Pancreas (tissue), 10 donors: ENCODE measurements at regions not wholly inside any gene's neighbourhood (a gene's known extent, or its start where the extent isn't known, plus 50 kb on each side); places are given as distances from the start of the nearest gene placed in this dataset.
"Not testable (repeated sequence)": the region's sequence is repeated elsewhere in the genome, so short reads cannot be mapped to it uniquely, and the experiment has no call there.

Source experiments
- ATAC-seq, 4 donors: fragments of 200-7000 bp; cut with Tn5 transposase; one replicate each; pipeline versions ENCODE4 v1.8.0 to v1.9.1; 2020; ENCODE audit warnings: mild to moderate bottlenecking in 4 of 4, moderate library complexity in 4 of 4
- DNase-seq, 6 donors: peaks; one replicate each; pipeline ENCODE4 v3.0.0-alpha.2; 2020
- FAIRE-seq: peaks from 2 replicates; lab custom pipeline; 2012; peaks lifted over from hg19 to GRCh38; lab: Jason Lieb, UNC
- H3K27ac ChIP-seq, 4 donors: fragments of 200-600 bp; sonication (generic); 1 replicate in 3 of 4; 2 replicates in 1 of 4; pipeline versions ENCODE4 v1.5.0 to v1.8.0; 2020
- H3K27me3 ChIP-seq, 4 donors: fragments of 200-600 bp; one replicate each; pipeline ENCODE4 v1.8.0; 2021
- H3K36me3 ChIP-seq, 3 donors: fragments of 200-600 bp; sonication (generic) in 1 of 3; one replicate each; pipeline versions ENCODE4 v1.5.0 to v1.8.0; 2020 to 2021
- H3K4me1 ChIP-seq, 3 donors: fragments of 200-600 bp; one replicate each; pipeline ENCODE4 v1.8.0; 2021
- H3K4me3 ChIP-seq, 4 donors: fragments of 200-600 bp; sonication (generic) in 2 of 4; one replicate each; pipeline versions ENCODE4 v1.5.0 to v1.8.0; 2020 to 2021
- H3K9me3 ChIP-seq, 4 donors: fragments of 200-600 bp; one replicate each; pipeline ENCODE4 v1.8.0; 2021
- WGBS, 2 donors: extraction: QIAGEN DNeasy Blood & Tissue Kit; methylation state at CpG; one replicate each; pipeline ENCODE4 v1.1.7; 2013; 5-methylcytosine and 5-hydroxymethylcytosine counted together
- intact Hi-C, 3 donors: fragments of 100-400 bp; cut with DNase I; formaldehyde crosslinking; loops; one replicate each; pipeline versions ENCODE4 v1.11.1 to v1.14.2; 2022
- TF ChIP-seq, protein P1 (sequence below), 4 donors: fragments of 200-600 bp; sonication (generic) in 3 of 4; IDR thresholded peaks; one replicate each; pipeline versions ENCODE4 v1.5.0 to v1.8.0; 2021; ENCODE audit warnings: antibody characterized with exemption in 4 of 4
- donor health status: healthy with polysubstance abuse.
- donor health status: DM: no; HTN: no; CAD: no; lungs with moderate emphysema.
- donor health status: DM: no; HTN: no; CAD: no.
- donor health status: control.
- donor health status: control.
- donor health status: Bipolar disorder and iron deficiency.
- donor health status: DM: yes; HTN: yes; CAD: no.
- donor health status: DM: no; HTN: no; CAD: no.
- donor health status: DM: no; HTN: no; CAD: no.
- donor health status: DM: yes; HTN: yes; CAD: no.

GRCh38 chr10:16242446-16242845 is 194.4 kb upstream of the PTER start:
- no peaks in the 10 kb centered on the region for H3K27me3 ChIP-seq
- no peaks in the 10 kb centered on the region for H3K9me3 ChIP-seq
- no peaks in the 10 kb centered on the region for H3K4me1 ChIP-seq
- H3K27ac ChIP-seq: no peak overlapping the region
- H3K4me3 ChIP-seq: no peak overlapping the region
- no peaks in the 10 kb centered on the region for H3K36me3 ChIP-seq
- TF ChIP-seq, protein P1, sequence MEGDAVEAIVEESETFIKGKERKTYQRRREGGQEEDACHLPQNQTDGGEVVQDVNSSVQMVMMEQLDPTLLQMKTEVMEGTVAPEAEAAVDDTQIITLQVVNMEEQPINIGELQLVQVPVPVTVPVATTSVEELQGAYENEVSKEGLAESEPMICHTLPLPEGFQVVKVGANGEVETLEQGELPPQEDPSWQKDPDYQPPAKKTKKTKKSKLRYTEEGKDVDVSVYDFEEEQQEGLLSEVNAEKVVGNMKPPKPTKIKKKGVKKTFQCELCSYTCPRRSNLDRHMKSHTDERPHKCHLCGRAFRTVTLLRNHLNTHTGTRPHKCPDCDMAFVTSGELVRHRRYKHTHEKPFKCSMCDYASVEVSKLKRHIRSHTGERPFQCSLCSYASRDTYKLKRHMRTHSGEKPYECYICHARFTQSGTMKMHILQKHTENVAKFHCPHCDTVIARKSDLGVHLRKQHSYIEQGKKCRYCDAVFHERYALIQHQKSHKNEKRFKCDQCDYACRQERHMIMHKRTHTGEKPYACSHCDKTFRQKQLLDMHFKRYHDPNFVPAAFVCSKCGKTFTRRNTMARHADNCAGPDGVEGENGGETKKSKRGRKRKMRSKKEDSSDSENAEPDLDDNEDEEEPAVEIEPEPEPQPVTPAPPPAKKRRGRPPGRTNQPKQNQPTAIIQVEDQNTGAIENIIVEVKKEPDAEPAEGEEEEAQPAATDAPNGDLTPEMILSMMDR (IDR thresholded peaks at IDR 0.05): no peak
- intact Hi-C loops: no loop called here
- ATAC-seq (no peak), FAIRE-seq (no peak), DNase-seq (no peak)
- WGBS, 2 donors: 71 to 80% methylated on average over 3 of the region's 3 CpGs

DNA sequence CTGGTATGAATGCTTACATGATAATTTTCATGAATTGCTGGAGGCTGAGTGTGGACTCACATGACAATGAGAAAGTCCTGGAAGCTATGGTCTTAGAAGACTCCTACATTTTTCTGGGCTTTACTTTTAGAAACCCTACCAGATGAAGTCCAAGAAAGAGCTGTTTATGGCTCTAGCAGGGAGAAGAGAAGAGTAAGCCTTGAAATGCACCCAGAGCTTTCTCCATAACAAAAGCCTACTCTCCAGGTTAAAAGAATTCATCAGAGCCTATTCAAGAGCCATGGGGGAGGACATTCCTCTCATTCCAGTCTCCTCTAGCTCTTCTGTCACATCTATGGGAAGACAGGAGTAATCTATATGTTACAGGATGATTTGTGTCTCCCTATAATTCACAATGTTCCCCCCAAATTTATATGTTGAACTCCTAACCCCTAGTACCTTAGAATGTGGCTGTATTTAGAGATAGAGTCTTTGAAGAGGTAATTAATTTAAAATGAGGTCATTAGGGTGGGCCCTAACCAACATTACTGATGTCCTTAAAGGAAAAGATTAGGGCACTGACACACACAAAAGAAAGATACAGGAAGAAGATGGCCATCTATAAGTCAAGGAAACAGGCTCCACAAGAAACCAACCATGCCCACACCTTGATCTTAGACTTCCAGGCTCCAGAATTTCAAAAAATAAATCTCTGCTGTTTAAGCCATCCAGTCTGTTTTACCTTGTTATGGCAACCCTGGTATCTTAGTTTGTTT is 193.8 kb upstream of the PTER start:
- intact Hi-C loops: no loop called here
- Histone ChIP-seq H3K36me3 (no peaks in the 10 kb centered on the region), H3K27ac (no peak overlapping the region), H3K4me1 (no peaks in the 10 kb centered on the region), H3K9me3 (no peaks in the 10 kb centered on the region), H3K27me3 (no peaks in the 10 kb centered on the region), H3K4me3 (no peak overlapping the region)
- DNase-seq: no peak
- ATAC-seq: no peak
- FAIRE-seq: no peak
- TF ChIP-seq, protein P1 (IDR thresholded peaks at IDR 0.05): no peak

GRCh38 chr10:16250136-16250535 is 186.7 kb upstream of the PTER start:
- intact Hi-C loops, H3K27ac ChIP-seq, ATAC-seq, H3K27me3 ChIP-seq, H3K9me3 ChIP-seq, H3K4me3 ChIP-seq, FAIRE-seq, H3K4me1 ChIP-seq, H3K36me3 ChIP-seq, DNase-seq: not testable (repeated sequence)
- WGBS, 2 donors: 27 to 31% methylated on average over 7 of the region's 7 CpGs

GRCh38 chr10:16256336-16256735 is 180.5 kb upstream of the PTER start:
- WGBS, 2 donors: 62 to 72% methylated on average over 3 of the region's 3 CpGs
- no peaks in the 10 kb centered on the region for H3K9me3 ChIP-seq
- no peaks in the 10 kb centered on the region for H3K36me3 ChIP-seq
- FAIRE-seq (no peak), ATAC-seq (no peak), DNase-seq (no peak)
- H3K27ac ChIP-seq: no peak overlapping the region
- intact Hi-C loops: no loop called here
- no peaks in the 10 kb centered on the region for H3K27me3 ChIP-seq
- TF ChIP-seq, protein P1 (IDR thresholded peaks at IDR 0.05): no peak
- no peak overlapping the region for H3K4me3 ChIP-seq
- no peaks in the 10 kb centered on the region for H3K4me1 ChIP-seq

GRCh38 chr10:16258291-16259040 is 178.3 kb upstream of the PTER start:
- ATAC-seq: no peak
- no peak for DNase-seq
- Histone ChIP-seq H3K4me3 (no peak overlapping the region), H3K9me3 (no peaks in the 10 kb centered on the region), H3K4me1 (no peaks in the 10 kb centered on the region), H3K27ac (no peak overlapping the region), H3K27me3 (peaks cover 0 to 3% (median 0%) of the 10 kb centered on the region in 4 donors), H3K36me3 (no peaks in the 10 kb centered on the region)
- TF ChIP-seq, protein P1 (IDR thresholded peaks at IDR 0.05): no peak
- FAIRE-seq: no peak
- 47 to 62% methylated on average over 6 of the region's 6 CpGs for WGBS, 2 donors
- intact Hi-C loops: no loop called here
